K562 (cell line): ENCODE measurements at regions not wholly inside any gene's neighbourhood (a gene's known extent, or its start where the extent isn't known, plus 50 kb on each side); places are given as distances from the start of the nearest gene placed in this dataset.

ENCODE experiments used
- ATF4 ChIP-seq: fragments of 450-650 bp; formaldehyde crosslinking; IDR thresholded peaks from 2 replicates; pipeline ENCODE4 v1.4.0; 2022; ENCODE audit warnings: mild to moderate bottlenecking, moderate library complexity
- CBX3 ChIP-seq, 2 experiments: IDR thresholded peaks; 1 replicate in 1 of 2; 2 replicates in 1 of 2; pipeline ENCODE4 v1.6.1; 2012; ENCODE audit warnings: inconsistent platforms in 2 of 2, low read length in 2 of 2, borderline replicate concordance in 1 of 2, control low read depth in 1 of 2
- ESRRA ChIP-seq: fragments of 450-650 bp; IDR thresholded peaks from 2 replicates; pipeline ENCODE4 v1.6.1; 2014; ENCODE audit warnings: low read depth, mild to moderate bottlenecking, moderate library complexity, borderline replicate concordance
- RAD21 ChIP-seq, 2 experiments: fragments of 250-450 bp in 1 of 2; fragments of 450-650 bp in 1 of 2; sonication (Bioruptor Pico) in 1 of 2; formaldehyde crosslinking in 1 of 2; IDR thresholded peaks in 1 of 2; conservative IDR thresholded peaks in 1 of 2; 2 replicates each; pipeline versions ENCODE4 v1.4.0 to v1.8.0; 2020 to 2022; ENCODE audit warnings: mild to moderate bottlenecking in 2 of 2, moderate library complexity in 1 of 2
- RB1 ChIP-seq: fragments of 450-650 bp; IDR thresholded peaks from 2 replicates; pipeline ENCODE4 v1.6.1; 2017; ENCODE audit warnings: low read depth, mild to moderate bottlenecking
- RBM17 ChIP-seq: fragments of 200-400 bp; formaldehyde crosslinking; IDR thresholded peaks from 2 replicates; pipeline ENCODE4 v1.6.1; 2017; ENCODE audit warnings: low read depth, mild to moderate bottlenecking, low read length, borderline replicate concordance
- RCOR1 ChIP-seq, 2 experiments: IDR thresholded peaks; 2 replicates each; pipeline ENCODE4 v1.6.1; 2012; ENCODE audit warnings: low read depth in 2 of 2, low read length in 2 of 2, borderline replicate concordance in 1 of 2, improper control_type of control experiment in 1 of 2
- RUNX1 ChIP-seq: sonication (generic); IDR thresholded peaks from 2 replicates; pipeline ENCODE4 v1.6.1; 2016; ENCODE audit warnings: antibody characterized with exemption, low read depth
- SAFB2 ChIP-seq: fragments of 200-400 bp; formaldehyde crosslinking; IDR thresholded peaks from 2 replicates; pipeline ENCODE4 v1.6.1; 2018; ENCODE audit warnings: borderline replicate concordance, low read length, low read depth, moderate library complexity; ENCODE audit not compliant: severe bottlenecking
- SFPQ ChIP-seq: fragments of 200-400 bp; formaldehyde crosslinking; IDR thresholded peaks from 2 replicates; pipeline ENCODE4 v1.6.1; 2017; ENCODE audit warnings: mild to moderate bottlenecking, low read depth, low read length, moderate library complexity
- SMC3 ChIP-seq: conservative IDR thresholded peaks from 2 replicates; pipeline ENCODE4 v1.6.1; 2011; ENCODE audit warnings: low read depth, low read length, improper control_type of control experiment; ENCODE audit not compliant: insufficient read depth
- SOX6 ChIP-seq: fragments of 450-650 bp; IDR thresholded peaks from 2 replicates; pipeline ENCODE4 v1.6.1; 2014; ENCODE audit warnings: mild to moderate bottlenecking
- TAF9B ChIP-seq: fragments of 450-650 bp; IDR thresholded peaks from 2 replicates; pipeline ENCODE4 v1.6.1; 2018; ENCODE audit warnings: mild to moderate bottlenecking; ENCODE audit not compliant: partially characterized antibody
- ZNF449 ChIP-seq: fragments of 250-450 bp; sonication (Bioruptor Pico); IDR thresholded peaks from 2 replicates; pipeline ENCODE4 v1.8.0; 2022; ENCODE audit warnings: moderate library complexity, mild to moderate bottlenecking, inconsistent platforms
- TF ChIP-seq, protein P1 (sequence below), 3 experiments: IDR thresholded peaks in 2 of 3; conservative IDR thresholded peaks in 1 of 3; 2 replicates each; pipeline ENCODE4 v1.5.1; 2011 to 2012; ENCODE audit warnings: low read length in 3 of 3, mild to moderate bottlenecking in 3 of 3, control low read depth in 2 of 3, improper control_type of control experiment in 1 of 3, inconsistent platforms in 1 of 3, low read depth in 1 of 3, mixed read lengths in 1 of 3, moderate library complexity in 1 of 3; ENCODE audit not compliant: insufficient read depth in 2 of 3
- TF ChIP-seq, protein P2 (sequence below): fragments of 450-650 bp; IDR thresholded peaks from 2 replicates; pipeline ENCODE4 v1.6.1; 2016

- TF ChIP-seq ZNF449 (CRISPR knock-in tag) (no peak), SFPQ (no peak), RB1 (no peak), TAF9B (no peak), ESRRA (no peak), RCOR1 (IDR thresholded peaks at IDR 0.05; ENCODE audit: borderline replicate concordance in 1 of 2, low read depth in 2 of 2, low read length in 2 of 2) (no peak), ATF4 (CRISPR knock-in tag) (no peak), RAD21 (CRISPR knock-in tag; conservative IDR thresholded peaks at IDR 0.05 in 1 of 2, IDR thresholded peaks at IDR 0.05 in 1 of 2) (peak; percentile 13 to 27; a peak in 2 of 4 replicates), CBX3 (IDR thresholded peaks at IDR 0.05; ENCODE audit: borderline replicate concordance in 1 of 2, low read length in 2 of 2) (no peak), SMC3 (no peak), RUNX1 (no peak), SOX6 (no peak), RBM17 (no peak), SAFB2 (no peak)
- TF ChIP-seq, protein P1, sequence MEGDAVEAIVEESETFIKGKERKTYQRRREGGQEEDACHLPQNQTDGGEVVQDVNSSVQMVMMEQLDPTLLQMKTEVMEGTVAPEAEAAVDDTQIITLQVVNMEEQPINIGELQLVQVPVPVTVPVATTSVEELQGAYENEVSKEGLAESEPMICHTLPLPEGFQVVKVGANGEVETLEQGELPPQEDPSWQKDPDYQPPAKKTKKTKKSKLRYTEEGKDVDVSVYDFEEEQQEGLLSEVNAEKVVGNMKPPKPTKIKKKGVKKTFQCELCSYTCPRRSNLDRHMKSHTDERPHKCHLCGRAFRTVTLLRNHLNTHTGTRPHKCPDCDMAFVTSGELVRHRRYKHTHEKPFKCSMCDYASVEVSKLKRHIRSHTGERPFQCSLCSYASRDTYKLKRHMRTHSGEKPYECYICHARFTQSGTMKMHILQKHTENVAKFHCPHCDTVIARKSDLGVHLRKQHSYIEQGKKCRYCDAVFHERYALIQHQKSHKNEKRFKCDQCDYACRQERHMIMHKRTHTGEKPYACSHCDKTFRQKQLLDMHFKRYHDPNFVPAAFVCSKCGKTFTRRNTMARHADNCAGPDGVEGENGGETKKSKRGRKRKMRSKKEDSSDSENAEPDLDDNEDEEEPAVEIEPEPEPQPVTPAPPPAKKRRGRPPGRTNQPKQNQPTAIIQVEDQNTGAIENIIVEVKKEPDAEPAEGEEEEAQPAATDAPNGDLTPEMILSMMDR (IDR thresholded peaks at IDR 0.05 in 2 of 3, conservative IDR thresholded peaks at IDR 0.05 in 1 of 3; ENCODE audit: insufficient read depth in 2 of 3, low read depth in 1 of 3, low read length in 3 of 3), result peak in 1 of 3 experiments; percentile 25; a peak in 1 of 6 replicates
- TF ChIP-seq, protein P2, sequence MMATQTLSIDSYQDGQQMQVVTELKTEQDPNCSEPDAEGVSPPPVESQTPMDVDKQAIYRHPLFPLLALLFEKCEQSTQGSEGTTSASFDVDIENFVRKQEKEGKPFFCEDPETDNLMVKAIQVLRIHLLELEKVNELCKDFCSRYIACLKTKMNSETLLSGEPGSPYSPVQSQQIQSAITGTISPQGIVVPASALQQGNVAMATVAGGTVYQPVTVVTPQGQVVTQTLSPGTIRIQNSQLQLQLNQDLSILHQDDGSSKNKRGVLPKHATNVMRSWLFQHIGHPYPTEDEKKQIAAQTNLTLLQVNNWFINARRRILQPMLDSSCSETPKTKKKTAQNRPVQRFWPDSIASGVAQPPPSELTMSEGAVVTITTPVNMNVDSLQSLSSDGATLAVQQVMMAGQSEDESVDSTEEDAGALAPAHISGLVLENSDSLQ, result peak; percentile 37; the same call in 1 of the 2 replicates
These were observed 787.2 kb downstream of the ADCYAP1 start (continued) for GRCh38 chr18:1691863-1692262.
